GM19372 (cell line): ENCODE measurements at regions not wholly inside any gene's neighbourhood (a gene's known extent, or its start where the extent isn't known, plus 50 kb on each side); places are given as distances from the start of the nearest gene placed in this dataset.

Experiments used
- ATAC-seq: cut with Tn5 transposase; IDR thresholded peaks from one replicate; pipeline ENCODE4 v1.9.1; 2021; ENCODE audit warnings: mild to moderate bottlenecking, low read depth, moderate library complexity; ENCODE audit not compliant: unreplicated experiment

GRCh38 chr6:21371676-21372171 is 221.8 kb upstream of the SOX4 start:
- no peak for ATAC-seq

- ATAC-seq, result no peak
Measured at GRCh38 chr6:21375151-21376116, 218.1 kb upstream of the SOX4 start.

- ATAC-seq, result no peak
Measured at GRCh38 chr6:21377356-21377755, 216.2 kb upstream of the SOX4 start.

GRCh38 chr6:21381331-21381963 is 212.1 kb upstream of the SOX4 start:
- no peak for ATAC-seq

- ATAC-seq, result no peak
Measured at GRCh38 chr6:21382821-21383449, 210.6 kb upstream of the SOX4 start.

GRCh38 chr6:21383450-21384085 is 210.0 kb upstream of the SOX4 start:
- no peak for ATAC-seq

GRCh38 chr6:21384216-21384615 is 209.3 kb upstream of the SOX4 start:
- no peak for ATAC-seq

GRCh38 chr6:21386744-21387143 is 206.8 kb upstream of the SOX4 start:
- no peak for ATAC-seq

GRCh38 chr6:21390532-21391213 is 202.9 kb upstream of the SOX4 start:
- no peak for ATAC-seq

GRCh38 chr6:21392177-21392576 is 201.4 kb upstream of the SOX4 start:
- no peak for ATAC-seq

- ATAC-seq, result no peak
Measured at GRCh38 chr6:21393441-21394165, 199.9 kb upstream of the SOX4 start.

- ATAC-seq, result no peak
Measured at GRCh38 chr6:21395121-21395520, 198.4 kb upstream of the SOX4 start.

GRCh38 chr6:21396313-21396712 is 197.2 kb upstream of the SOX4 start:
- no peak for ATAC-seq

GRCh38 chr6:21398741-21399325 is 194.7 kb upstream of the SOX4 start:
- no peak for ATAC-seq

- ATAC-seq, result no peak
Measured at GRCh38 chr6:21402368-21402767, 191.2 kb upstream of the SOX4 start.

- peak; percentile 73 for ATAC-seq
Measured at GRCh38 chr6:21404577-21404976, 189.0 kb upstream of the SOX4 start.

- ATAC-seq, result no peak
Measured at GRCh38 chr6:21406316-21406715, 187.2 kb upstream of the SOX4 start.

- ATAC-seq, result no peak
Measured at GRCh38 chr6:21409231-21409630, 184.3 kb upstream of the SOX4 start.

GRCh38 chr6:21413428-21413827 is 180.1 kb upstream of the SOX4 start:
- no peak for ATAC-seq
